Uterus (tissue), 3 donors: ENCODE measurements at regions not wholly inside any gene's neighbourhood (a gene's known extent, or its start where the extent isn't known, plus 50 kb on each side); places are given as distances from the start of the nearest gene placed in this dataset.

Experiments used
- DNase-seq, 2 donors: peaks; one replicate each; pipeline ENCODE4 v3.0.0-alpha.2; 2019 to 2020
- H3K27ac ChIP-seq, 2 donors: fragments of 200-600 bp; sonication (generic); 1 replicate in 1 of 2; 2 replicates in 1 of 2; pipeline ENCODE4 v1.5.1; 2016 to 2018
- H3K27me3 ChIP-seq, 2 donors: fragments of 200-600 bp; sonication (generic); one replicate each; pipeline ENCODE4 v1.5.1; 2018 to 2019; ENCODE audit warnings: control low read depth in 1 of 2
- H3K36me3 ChIP-seq, 2 donors: fragments of 200-600 bp; sonication (generic); one replicate each; pipeline ENCODE4 v1.5.1; 2019; ENCODE audit warnings: control low read depth in 1 of 2
- H3K4me1 ChIP-seq, 2 donors: fragments of 200-600 bp; sonication (generic); one replicate each; pipeline ENCODE4 v1.5.1; 2018 to 2019; ENCODE audit warnings: control low read depth in 1 of 2
- H3K4me3 ChIP-seq, 2 donors: fragments of 200-600 bp; sonication (generic); 1 replicate in 1 of 2; 2 replicates in 1 of 2; pipeline ENCODE4 v1.5.1; 2018 to 2019; ENCODE audit warnings: mild to moderate bottlenecking in 1 of 2
- H3K9me3 ChIP-seq, 2 donors: fragments of 200-600 bp; sonication (generic); one replicate each; pipeline ENCODE4 v1.5.1; 2019; ENCODE audit warnings: control low read depth in 1 of 2
- CTCF ChIP-seq, 4 experiments: fragments of 200-600 bp in 2 of 4; fragments of 450-650 bp in 2 of 4; sonication (generic) in 2 of 4; IDR thresholded peaks; one replicate each; pipeline ENCODE4 v1.5.1; 2016 to 2019; ENCODE audit warnings: antibody characterized with exemption in 4 of 4, mild to moderate bottlenecking in 2 of 4, moderate library complexity in 1 of 4
- POLR2A ChIP-seq, 2 donors: fragments of 450-650 bp; IDR thresholded peaks; one replicate each; pipeline ENCODE4 v1.6.1; 2016; ENCODE audit warnings: antibody characterized with exemption in 2 of 2, mild to moderate bottlenecking in 1 of 2, moderate library complexity in 1 of 2
- intact Hi-C: fragments of 100-400 bp; cut with DNase I; formaldehyde crosslinking; loops from one replicate; pipeline ENCODE4 v1.15.1; 2023; ENCODE audit warnings: low total_unique reads
- donor health status: DM: yes; HTN: yes; CAD: no.

- Histone ChIP-seq H3K9me3 (no peaks in the 10 kb centered on the region), H3K4me1 (no peaks in the 10 kb centered on the region), H3K4me3 (no peak overlapping the region), H3K36me3 (no peaks in the 10 kb centered on the region), H3K27me3 (no peaks in the 10 kb centered on the region), H3K27ac (no peak overlapping the region)
- DNase-seq = no peak
- TF ChIP-seq CTCF (IDR thresholded peaks at IDR 0.05) (no peak), POLR2A (IDR thresholded peaks at IDR 0.05) (no peak)
- intact Hi-C loops = no loop called here
Observed at GRCh38 chr10:57830877-57831560, 436.7 kb downstream of the IPMK start.

- TF ChIP-seq POLR2A (IDR thresholded peaks at IDR 0.05) = no peak
- intact Hi-C loops = no loop called here
- H3K36me3 ChIP-seq = no peaks in the 10 kb centered on the region
- DNase-seq = no peak
- H3K4me3 ChIP-seq = no peak overlapping the region
- no peaks in the 10 kb centered on the region for H3K27me3 ChIP-seq
- H3K4me1 ChIP-seq = no peaks in the 10 kb centered on the region
- no peak overlapping the region for H3K27ac ChIP-seq
- no peaks in the 10 kb centered on the region for H3K9me3 ChIP-seq
Observed at GRCh38 chr10:57825015-57825414, 442.7 kb downstream of the IPMK start.

GRCh38 chr10:57823398-57823797, 444.3 kb downstream of the IPMK start:
- H3K36me3 ChIP-seq = no peaks in the 10 kb centered on the region
- H3K4me1 ChIP-seq = no peaks in the 10 kb centered on the region
- no peak for DNase-seq
- H3K27ac ChIP-seq = no peak overlapping the region
- TF ChIP-seq CTCF (IDR thresholded peaks at IDR 0.05) (no peak), POLR2A (IDR thresholded peaks at IDR 0.05) (no peak)
- H3K27me3 ChIP-seq = no peaks in the 10 kb centered on the region
- no peak overlapping the region for H3K4me3 ChIP-seq
- intact Hi-C loops = no loop called here
- no peaks in the 10 kb centered on the region for H3K9me3 ChIP-seq

GRCh38 chr10:57822965-57823364, 444.7 kb downstream of the IPMK start:
- no peaks in the 10 kb centered on the region for H3K9me3 ChIP-seq
- no peak overlapping the region for H3K4me3 ChIP-seq
- intact Hi-C loops = no loop called here
- H3K36me3 ChIP-seq = no peaks in the 10 kb centered on the region
- H3K27ac ChIP-seq = no peak overlapping the region
- TF ChIP-seq POLR2A (IDR thresholded peaks at IDR 0.05) (no peak), CTCF (IDR thresholded peaks at IDR 0.05) (no peak)
- no peaks in the 10 kb centered on the region for H3K27me3 ChIP-seq
- no peak for DNase-seq
- H3K4me1 ChIP-seq = no peaks in the 10 kb centered on the region

GRCh38 chr10:57818522-57818921, 449.2 kb downstream of the IPMK start:
- intact Hi-C loops = no loop called here

More at GRCh38 chr10:57818522-57818921, 449.2 kb downstream of the IPMK start:
- H3K9me3 ChIP-seq = no peaks in the 10 kb centered on the region
- no peaks in the 10 kb centered on the region for H3K4me1 ChIP-seq
- no peaks in the 10 kb centered on the region for H3K36me3 ChIP-seq
- DNase-seq = no peak
- H3K4me3 ChIP-seq = no peak overlapping the region
- TF ChIP-seq CTCF (IDR thresholded peaks at IDR 0.05) (no peak), POLR2A (IDR thresholded peaks at IDR 0.05) (no peak)
- H3K27me3 ChIP-seq = no peaks in the 10 kb centered on the region
- no peak overlapping the region for H3K27ac ChIP-seq
